22Rv1 (cell line): ENCODE measurements at regions not wholly inside any gene's neighbourhood (a gene's known extent, or its start where the extent isn't known, plus 50 kb on each side); places are given as distances from the start of the nearest gene placed in this dataset.

ENCODE experiments used
- ZFX ChIP-seq: fragments of 450-650 bp; IDR thresholded peaks from 2 replicates; pipeline ENCODE4 v1.6.1; 2017; ENCODE audit warnings: antibody characterized with exemption, borderline replicate concordance
- TF ChIP-seq, protein P1 (sequence below): fragments of 450-650 bp; IDR thresholded peaks from 2 replicates; pipeline ENCODE4 v1.5.1; 2017; ENCODE audit warnings: mild to moderate bottlenecking

DNA sequence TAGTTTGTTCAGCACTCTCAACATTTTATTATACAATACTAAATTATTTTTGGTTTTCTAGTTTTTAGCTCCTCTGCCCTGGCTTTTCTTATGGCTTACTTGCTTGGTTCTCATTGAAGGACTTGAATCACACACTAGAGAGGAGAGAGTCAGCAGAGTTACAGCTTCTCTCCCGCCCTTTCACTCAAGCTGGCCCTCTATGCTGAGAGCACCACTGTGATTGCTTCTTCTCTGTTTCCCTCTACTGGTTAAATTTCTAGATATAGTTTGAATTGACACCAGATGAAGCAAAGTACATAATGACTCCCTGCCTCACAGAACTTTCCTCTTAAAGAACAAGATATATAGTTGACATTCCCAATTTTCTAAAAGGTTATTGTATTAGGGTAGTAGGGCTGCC lies 767.3 kb upstream of the SORCS1 start:
- TF ChIP-seq, protein P1, sequence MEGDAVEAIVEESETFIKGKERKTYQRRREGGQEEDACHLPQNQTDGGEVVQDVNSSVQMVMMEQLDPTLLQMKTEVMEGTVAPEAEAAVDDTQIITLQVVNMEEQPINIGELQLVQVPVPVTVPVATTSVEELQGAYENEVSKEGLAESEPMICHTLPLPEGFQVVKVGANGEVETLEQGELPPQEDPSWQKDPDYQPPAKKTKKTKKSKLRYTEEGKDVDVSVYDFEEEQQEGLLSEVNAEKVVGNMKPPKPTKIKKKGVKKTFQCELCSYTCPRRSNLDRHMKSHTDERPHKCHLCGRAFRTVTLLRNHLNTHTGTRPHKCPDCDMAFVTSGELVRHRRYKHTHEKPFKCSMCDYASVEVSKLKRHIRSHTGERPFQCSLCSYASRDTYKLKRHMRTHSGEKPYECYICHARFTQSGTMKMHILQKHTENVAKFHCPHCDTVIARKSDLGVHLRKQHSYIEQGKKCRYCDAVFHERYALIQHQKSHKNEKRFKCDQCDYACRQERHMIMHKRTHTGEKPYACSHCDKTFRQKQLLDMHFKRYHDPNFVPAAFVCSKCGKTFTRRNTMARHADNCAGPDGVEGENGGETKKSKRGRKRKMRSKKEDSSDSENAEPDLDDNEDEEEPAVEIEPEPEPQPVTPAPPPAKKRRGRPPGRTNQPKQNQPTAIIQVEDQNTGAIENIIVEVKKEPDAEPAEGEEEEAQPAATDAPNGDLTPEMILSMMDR: no peak
- TF ChIP-seq ZFX: no peak
